Naive thymus-derived CD4-positive, alpha-beta T cell (primary cell): ENCODE measurements at regions not wholly inside any gene's neighbourhood (a gene's known extent, or its start where the extent isn't known, plus 50 kb on each side); places are given as distances from the start of the nearest gene placed in this dataset.
"Not testable (repeated sequence)": the region's sequence is repeated elsewhere in the genome, so short reads cannot be mapped to it uniquely, and the experiment has no call there.

ENCODE experiments used
- ATAC-seq: fragments of 150-1000 bp; cut with Tn5 transposase; 2 replicates; pipeline ENCODE4 v1.10.0; 2021; ENCODE audit warnings: mild to moderate bottlenecking, moderate library complexity
- CTCF ChIA-PET: fragments of 350-600 bp; sonication (Branson Sonifier 250); formaldehyde crosslinking; loops from one replicate; lab custom pipeline; 2021; ENCODE audit warnings: antibody characterized with exemption; lab: Charles Lee
- POLR2A ChIA-PET: fragments of 350-600 bp; sonication (Branson Sonifier 250); formaldehyde crosslinking; loops from one replicate; lab custom pipeline; 2021; ENCODE audit warnings: antibody characterized with exemption, inconsistent platforms; lab: Charles Lee
- DNase-seq, 9 donors: peaks; one replicate each; pipeline versions ENCODE4 v3.0.0 to v3.0.0-alpha.2; 2020 to 2022; ENCODE audit warnings: mixed read lengths in 1 of 9
- H3K27ac ChIP-seq: one replicate; pipeline ENCODE4 v1.7.0; 2013; ENCODE audit warnings: mild to moderate bottlenecking, low read depth, low read length, moderate library complexity
- H3K27me3 ChIP-seq, 2 donors: one replicate each; pipeline ENCODE4 v1.7.0; 2013; ENCODE audit warnings: low read length in 2 of 2, mild to moderate bottlenecking in 2 of 2, moderate library complexity in 2 of 2; ENCODE audit not compliant: control insufficient read depth in 2 of 2, insufficient read depth in 2 of 2
- H3K36me3 ChIP-seq, 3 experiments: 1 replicate in 2 of 3; 2 replicates in 1 of 3; pipeline ENCODE4 v1.7.0; 2013; ENCODE audit warnings: low read length in 3 of 3, mild to moderate bottlenecking in 3 of 3, moderate library complexity in 1 of 3; ENCODE audit not compliant: insufficient read depth in 3 of 3, control insufficient read depth in 2 of 3
- H3K4me1 ChIP-seq, 2 donors: one replicate each; pipeline ENCODE4 v1.7.0; 2013; ENCODE audit warnings: low read length in 2 of 2, mild to moderate bottlenecking in 2 of 2, moderate library complexity in 1 of 2; ENCODE audit not compliant: control insufficient read depth in 2 of 2, insufficient read depth in 2 of 2
- H3K4me3 ChIP-seq: 2 replicates; pipeline ENCODE4 v1.7.0; 2013; ENCODE audit warnings: mild to moderate bottlenecking, low read length
- H3K9me3 ChIP-seq, 3 experiments: 1 replicate in 2 of 3; 2 replicates in 1 of 3; pipeline ENCODE4 v1.7.0; 2013; ENCODE audit warnings: low read length in 3 of 3; ENCODE audit not compliant: control insufficient read depth in 2 of 3
- H3K27ac Mint-ChIP-seq, 9 donors: one replicate each; pipeline ENCODE4 v1.8.0; 2020 to 2022; ENCODE audit warnings: mixed read lengths in 9 of 9, mild to moderate bottlenecking in 8 of 9, moderate library complexity in 5 of 9, inconsistent platforms in 2 of 9
- H3K27me3 Mint-ChIP-seq, 5 donors: one replicate each; pipeline ENCODE4 v1.8.0; 2021 to 2022; ENCODE audit warnings: mixed read lengths in 5 of 5, mild to moderate bottlenecking in 1 of 5
- H3K36me3 Mint-ChIP-seq, 5 donors: one replicate each; pipeline ENCODE4 v1.8.0; 2020 to 2022; ENCODE audit warnings: mixed read lengths in 5 of 5, mild to moderate bottlenecking in 3 of 5, inconsistent platforms in 1 of 5
- H3K4me1 Mint-ChIP-seq, 7 donors: one replicate each; pipeline ENCODE4 v1.8.0; 2020 to 2022; ENCODE audit warnings: mixed read lengths in 7 of 7, mild to moderate bottlenecking in 3 of 7, inconsistent platforms in 1 of 7
- H3K4me3 Mint-ChIP-seq, 10 donors: one replicate each; pipeline ENCODE4 v1.8.0; 2020 to 2022; ENCODE audit warnings: mild to moderate bottlenecking in 10 of 10, mixed read lengths in 10 of 10, moderate library complexity in 6 of 10, inconsistent platforms in 2 of 10
- H3K9me3 Mint-ChIP-seq, 11 donors: one replicate each; pipeline ENCODE4 v1.8.0; 2020 to 2022; ENCODE audit warnings: mixed read lengths in 11 of 11, mild to moderate bottlenecking in 4 of 11, inconsistent platforms in 1 of 11, moderate library complexity in 1 of 11
- intact Hi-C, 2 donors: fragments of 100-400 bp; cut with micrococcal nuclease; formaldehyde crosslinking; loops; one replicate each; pipeline ENCODE4 v1.15.1; 2023

DNA sequence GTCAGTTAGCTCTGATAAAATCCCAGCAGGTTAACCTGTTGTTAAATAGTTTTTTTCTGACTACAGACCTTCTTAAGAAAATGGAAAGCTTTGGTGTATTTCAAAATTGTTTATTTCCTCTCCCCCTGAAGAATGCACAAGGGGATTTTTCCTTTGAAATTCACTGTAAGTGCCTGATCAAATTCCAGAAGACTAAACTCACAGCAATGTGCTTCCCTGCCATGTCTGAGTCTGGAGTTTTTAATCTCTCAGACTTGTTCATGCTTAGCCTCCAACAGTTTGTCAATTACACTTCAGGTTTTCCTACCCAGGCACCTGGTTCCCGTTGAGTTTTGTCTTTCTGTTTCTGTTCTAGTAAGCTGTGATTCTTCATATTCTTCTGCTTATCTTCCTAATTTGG lies 961.6 kb upstream of the CDH18 start:
- Mint-ChIP-seq H3K4me1 (no peaks in the 10 kb centered on the region), H3K27me3 (no peaks in the 10 kb centered on the region), H3K4me3 (no peak overlapping the region), H3K36me3 (no peaks in the 10 kb centered on the region), H3K9me3 (peaks cover 2 to 35% (median 10%) of the 10 kb centered on the region in 11 donors), H3K27ac (no peak overlapping the region)
- H3K36me3 ChIP-seq: no peaks in the 10 kb centered on the region
- ChIA-PET CTCF (no interaction called here), POLR2A (no interaction called here)
- ATAC-seq (no peak), DNase-seq (no peak)
- no peaks in the 10 kb centered on the region for H3K4me1 ChIP-seq
- H3K4me3 ChIP-seq: no peak overlapping the region
- no peak overlapping the region for H3K27ac ChIP-seq
- intact Hi-C loops: no loop called here
- H3K27me3 ChIP-seq: no peaks in the 10 kb centered on the region
- H3K9me3 ChIP-seq: no peaks in the 10 kb centered on the region

DNA sequence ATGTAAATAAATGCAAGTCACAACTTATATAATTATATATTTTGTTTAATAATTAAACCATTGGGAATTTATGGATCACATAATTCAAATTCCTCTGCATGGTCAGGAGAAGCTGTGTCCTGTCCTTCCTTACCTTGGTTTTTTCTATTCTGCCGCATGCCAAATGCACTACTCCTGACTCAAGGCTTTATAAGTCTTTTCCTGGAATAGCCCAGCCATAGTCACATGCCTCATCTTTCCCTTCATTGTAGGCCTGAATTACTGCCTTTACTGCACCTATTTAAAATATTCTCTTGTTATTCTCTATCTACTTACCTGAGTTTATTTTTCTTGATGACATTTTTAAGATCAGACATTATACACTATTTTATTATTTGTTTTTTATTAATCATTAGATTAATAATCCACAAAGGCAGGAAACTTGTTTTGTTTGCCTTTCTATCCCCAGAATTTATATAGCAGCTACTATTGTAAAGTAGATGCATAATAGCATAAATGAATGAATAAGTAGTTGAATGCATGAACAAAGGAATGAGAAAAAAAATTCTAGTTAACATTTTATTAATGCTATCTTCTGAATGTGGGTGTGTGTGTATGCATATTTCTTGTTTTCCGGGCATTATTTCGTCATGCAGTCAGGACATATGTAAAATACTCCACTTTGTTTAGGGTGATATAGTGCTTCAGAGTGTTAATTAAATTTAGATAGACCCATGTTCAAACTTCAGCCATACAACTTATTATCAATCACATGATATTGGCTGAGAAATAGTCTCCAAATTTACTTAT lies 955.4 kb upstream of the CDH18 start:
- H3K4me1 Mint-ChIP-seq, H3K9me3 ChIP-seq, POLR2A ChIA-PET, H3K36me3 ChIP-seq, H3K27me3 Mint-ChIP-seq, H3K27me3 ChIP-seq, H3K27ac ChIP-seq, CTCF ChIA-PET, ATAC-seq, DNase-seq, H3K4me1 ChIP-seq, H3K4me3 ChIP-seq, H3K36me3 Mint-ChIP-seq, H3K4me3 Mint-ChIP-seq, H3K27ac Mint-ChIP-seq, intact Hi-C loops: not testable (repeated sequence)
- peaks cover 0 to 21% (median 5%) of the 10 kb centered on the region in 11 donors for H3K9me3 Mint-ChIP-seq

DNA sequence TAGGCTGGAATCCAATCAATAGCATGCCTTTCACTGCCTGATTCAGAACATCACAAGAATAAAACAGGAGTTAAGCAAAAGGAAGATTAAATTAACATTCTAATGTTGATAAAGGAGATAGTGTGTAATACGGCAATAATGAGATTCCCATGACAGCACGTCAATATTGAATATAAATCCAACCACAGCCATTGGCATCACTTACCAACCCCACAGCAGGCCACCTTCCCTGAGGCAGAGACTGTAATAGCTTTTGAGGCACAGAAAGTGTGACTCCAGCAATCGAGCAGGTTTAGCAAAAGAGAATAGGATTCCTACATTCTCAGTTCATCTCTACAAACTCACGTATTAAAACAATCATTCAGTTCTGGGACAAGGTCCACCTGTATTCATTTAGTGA lies 954.6 kb upstream of the CDH18 start:
- CTCF ChIA-PET, H3K4me1 ChIP-seq, intact Hi-C loops, H3K36me3 ChIP-seq, ATAC-seq, H3K27ac ChIP-seq, H3K27me3 ChIP-seq, H3K4me3 ChIP-seq, H3K4me3 Mint-ChIP-seq, H3K4me1 Mint-ChIP-seq, H3K27ac Mint-ChIP-seq, H3K36me3 Mint-ChIP-seq, POLR2A ChIA-PET, H3K9me3 ChIP-seq, DNase-seq, H3K27me3 Mint-ChIP-seq: not testable (repeated sequence)
- H3K9me3 Mint-ChIP-seq: peaks cover 0 to 13% (median 6%) of the 10 kb centered on the region in 11 donors

DNA sequence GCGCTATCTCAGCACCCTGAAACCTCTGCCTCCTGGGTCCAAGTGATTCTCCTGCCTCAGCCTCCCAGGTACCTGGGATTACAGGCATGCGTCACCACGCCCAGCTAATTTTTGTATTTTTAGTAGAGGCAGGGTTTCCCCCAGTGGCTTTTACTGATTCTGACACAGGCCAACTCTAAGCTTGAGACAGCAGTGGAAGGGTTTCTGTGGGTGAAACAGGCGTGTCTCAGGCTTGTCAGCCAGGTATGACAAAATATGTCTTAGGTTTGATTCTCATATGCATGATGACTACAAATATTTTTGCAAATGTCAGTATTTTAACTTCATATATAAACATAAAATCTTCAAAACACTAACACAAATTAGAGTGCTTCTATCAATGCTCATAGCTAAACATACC lies 952.8 kb upstream of the CDH18 start:
- H3K27me3 Mint-ChIP-seq, intact Hi-C loops, POLR2A ChIA-PET, H3K4me3 Mint-ChIP-seq, H3K27ac Mint-ChIP-seq, CTCF ChIA-PET, H3K36me3 ChIP-seq, H3K4me1 ChIP-seq, H3K36me3 Mint-ChIP-seq, H3K4me1 Mint-ChIP-seq, DNase-seq, H3K9me3 ChIP-seq, ATAC-seq, H3K4me3 ChIP-seq, H3K9me3 Mint-ChIP-seq, H3K27me3 ChIP-seq, H3K27ac ChIP-seq: not testable (repeated sequence)

DNA sequence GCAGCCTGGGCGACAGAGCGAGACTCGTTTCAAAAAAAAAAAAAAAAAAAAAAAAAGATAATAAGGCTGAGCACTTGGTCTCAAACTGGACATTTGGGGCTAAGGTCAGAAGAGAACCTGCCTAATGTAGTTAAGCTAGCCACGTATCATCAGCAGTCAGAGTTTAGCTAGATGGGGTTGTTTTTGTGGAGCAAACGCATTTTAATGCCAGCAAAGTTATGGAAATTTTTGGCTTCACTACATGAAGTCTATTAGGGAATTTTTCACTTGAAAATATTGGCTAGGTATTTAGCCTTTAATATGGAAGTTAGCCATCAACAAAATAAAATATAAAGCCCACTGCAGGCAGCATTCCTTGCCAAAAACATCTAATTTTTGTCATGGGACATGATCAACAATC lies 902.9 kb upstream of the CDH18 start:
- intact Hi-C loops, H3K27ac ChIP-seq, ATAC-seq, POLR2A ChIA-PET, H3K27me3 Mint-ChIP-seq, H3K36me3 Mint-ChIP-seq, H3K9me3 ChIP-seq, H3K27ac Mint-ChIP-seq, CTCF ChIA-PET, H3K27me3 ChIP-seq, DNase-seq, H3K4me3 ChIP-seq, H3K4me1 ChIP-seq, H3K4me3 Mint-ChIP-seq, H3K36me3 ChIP-seq, H3K4me1 Mint-ChIP-seq: not testable (repeated sequence)
- H3K9me3 Mint-ChIP-seq: peaks cover 0 to 16% (median 7%) of the 10 kb centered on the region in 11 donors

DNA sequence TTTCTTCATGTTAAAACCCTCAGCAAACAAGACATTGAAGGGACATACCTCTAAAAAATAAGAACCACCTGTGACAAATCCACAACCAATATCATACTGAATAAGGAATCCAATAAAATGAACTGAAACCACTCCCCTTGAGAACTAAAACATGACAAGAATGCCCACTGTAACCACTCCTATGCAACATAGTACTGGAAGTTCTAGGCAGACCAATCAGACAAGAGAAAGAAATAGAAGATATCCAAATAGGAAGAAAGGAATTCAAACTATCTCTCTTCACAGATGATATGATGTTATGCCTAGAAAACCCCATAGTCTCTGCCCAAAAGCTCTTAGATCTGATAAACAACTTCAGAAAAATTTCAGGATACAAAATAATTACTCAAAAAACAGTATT lies 887.7 kb upstream of the CDH18 start:
- H3K27ac ChIP-seq, H3K27ac Mint-ChIP-seq, DNase-seq, H3K4me3 ChIP-seq, ATAC-seq, H3K4me1 Mint-ChIP-seq, H3K27me3 ChIP-seq, H3K4me3 Mint-ChIP-seq, H3K36me3 ChIP-seq, CTCF ChIA-PET, POLR2A ChIA-PET, intact Hi-C loops, H3K9me3 Mint-ChIP-seq, H3K36me3 Mint-ChIP-seq, H3K4me1 ChIP-seq, H3K9me3 ChIP-seq, H3K27me3 Mint-ChIP-seq: not testable (repeated sequence)

DNA sequence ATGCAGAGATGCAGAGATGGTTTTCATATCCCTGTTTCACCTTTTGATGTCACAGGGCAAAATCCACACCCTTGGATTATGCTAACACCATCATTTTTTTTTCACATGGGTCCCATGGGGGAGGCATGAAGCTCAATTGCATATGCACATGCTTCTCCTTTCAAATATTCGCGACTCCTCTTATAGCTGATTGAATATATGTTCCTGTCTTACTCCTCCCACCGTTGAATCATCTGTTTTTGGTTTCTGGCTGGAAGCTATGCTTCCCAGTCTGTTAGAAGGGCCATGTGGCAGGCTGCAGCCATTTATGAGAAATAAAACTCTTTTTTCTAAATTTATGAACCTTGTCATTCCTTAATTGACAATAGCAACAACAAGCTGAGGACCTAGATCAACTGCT lies 877.9 kb upstream of the CDH18 start:
- H3K36me3 ChIP-seq, intact Hi-C loops, H3K9me3 ChIP-seq, H3K27me3 Mint-ChIP-seq, H3K27me3 ChIP-seq, H3K4me1 Mint-ChIP-seq, H3K27ac Mint-ChIP-seq, POLR2A ChIA-PET, H3K9me3 Mint-ChIP-seq, H3K4me3 Mint-ChIP-seq, H3K4me1 ChIP-seq, ATAC-seq, H3K4me3 ChIP-seq, DNase-seq, H3K27ac ChIP-seq, CTCF ChIA-PET, H3K36me3 Mint-ChIP-seq: not testable (repeated sequence)
